ENCODE measurements at regions not wholly inside any gene's neighbourhood (a gene's known extent, or its start where the extent isn't known, plus 50 kb on each side); places are given as distances from the start of the nearest gene placed in this dataset.

- no peaks in the 10 kb centered on the region for H3K9me3 ChIP-seq (ENCODE audit: control extremely low read depth in 1 of 5, control insufficient read depth in 4 of 5, insufficient read depth in 2 of 5, low read depth in 1 of 5, low read length in 4 of 5)
- no peak overlapping the region for H3K4me3 ChIP-seq (ENCODE audit: control insufficient read depth in 1 of 7, extremely low read depth in 1 of 7, insufficient read depth in 4 of 7, low read depth in 2 of 7, low read length in 6 of 7)
- H3K4me1 ChIP-seq (ENCODE audit: control extremely low read depth in 1 of 4, control insufficient read depth in 4 of 4, insufficient read depth in 4 of 4, low read length in 3 of 4): no peaks in the 10 kb centered on the region
- WGBS (ENCODE audit: insufficient coverage): 100% methylated on average over 3 of the region's 3 CpGs
- no peaks in the 10 kb centered on the region for H3K27me3 ChIP-seq (replicated peaks in 2 of 5; ENCODE audit: control insufficient read depth in 4 of 5, insufficient read depth in 5 of 5, low read length in 4 of 5)
- DNase-seq: no peak
- no peaks in the 10 kb centered on the region for H3K36me3 ChIP-seq (ENCODE audit: control insufficient read depth in 4 of 4, insufficient read depth in 4 of 4, low read length in 3 of 4)
- ChIA-PET CTCF (no interaction called here), POLR2A (no interaction called here)
- no peak overlapping the region for H3K27ac ChIP-seq (ENCODE audit: insufficient read depth in 1 of 2, low read depth in 1 of 2, low read length in 2 of 2, poor library complexity in 1 of 2, severe bottlenecking in 2 of 2)
Observed at GRCh38 chr4:156228676-156229075, 275.0 kb upstream of the CTSO start.

- Histone ChIP-seq H3K4me1 (ENCODE audit: control extremely low read depth in 1 of 4, control insufficient read depth in 4 of 4, insufficient read depth in 4 of 4, low read length in 3 of 4) (no peaks in the 10 kb centered on the region), H3K27me3 (replicated peaks in 2 of 5; ENCODE audit: control insufficient read depth in 4 of 5, insufficient read depth in 5 of 5, low read length in 4 of 5) (no peaks in the 10 kb centered on the region), H3K27ac (ENCODE audit: insufficient read depth in 1 of 2, low read depth in 1 of 2, low read length in 2 of 2, poor library complexity in 1 of 2, severe bottlenecking in 2 of 2) (no peak overlapping the region), H3K9me3 (ENCODE audit: control extremely low read depth in 1 of 5, control insufficient read depth in 4 of 5, insufficient read depth in 2 of 5, low read depth in 1 of 5, low read length in 4 of 5) (no peaks in the 10 kb centered on the region), H3K4me3 (ENCODE audit: control insufficient read depth in 1 of 7, extremely low read depth in 1 of 7, insufficient read depth in 4 of 7, low read depth in 2 of 7, low read length in 6 of 7) (no peak overlapping the region), H3K36me3 (ENCODE audit: control insufficient read depth in 4 of 4, insufficient read depth in 4 of 4, low read length in 3 of 4) (no peaks in the 10 kb centered on the region)
- ChIA-PET CTCF (no interaction called here), POLR2A (no interaction called here)
- no peak for DNase-seq
Observed at GRCh38 chr4:156227321-156227720, 273.7 kb upstream of the CTSO start.

GRCh38 chr4:156223985-156224384 is 270.3 kb upstream of the CTSO start:
- ChIA-PET POLR2A (no interaction called here), CTCF (no interaction called here)
- Histone ChIP-seq H3K4me1 (ENCODE audit: control extremely low read depth in 1 of 4, control insufficient read depth in 4 of 4, insufficient read depth in 4 of 4, low read length in 3 of 4) (no peaks in the 10 kb centered on the region), H3K4me3 (ENCODE audit: control insufficient read depth in 1 of 7, extremely low read depth in 1 of 7, insufficient read depth in 4 of 7, low read depth in 2 of 7, low read length in 6 of 7) (no peak overlapping the region), H3K9me3 (ENCODE audit: control extremely low read depth in 1 of 5, control insufficient read depth in 4 of 5, insufficient read depth in 2 of 5, low read depth in 1 of 5, low read length in 4 of 5) (peaks cover 0 to 7% (median 0%) of the 10 kb centered on the region in 5 experiments), H3K27me3 (replicated peaks in 2 of 5; ENCODE audit: control insufficient read depth in 4 of 5, insufficient read depth in 5 of 5, low read length in 4 of 5) (no peaks in the 10 kb centered on the region), H3K27ac (ENCODE audit: insufficient read depth in 1 of 2, low read depth in 1 of 2, low read length in 2 of 2, poor library complexity in 1 of 2, severe bottlenecking in 2 of 2) (no peak overlapping the region), H3K36me3 (ENCODE audit: control insufficient read depth in 4 of 4, insufficient read depth in 4 of 4, low read length in 3 of 4) (no peaks in the 10 kb centered on the region)
- 80% methylated on average over 1 of the region's 2 CpGs for WGBS (ENCODE audit: insufficient coverage)
- DNase-seq: no peak

GRCh38 chr4:156217236-156217635 is 263.6 kb upstream of the CTSO start:
- Histone ChIP-seq H3K4me3 (ENCODE audit: control insufficient read depth in 1 of 7, extremely low read depth in 1 of 7, insufficient read depth in 4 of 7, low read depth in 2 of 7, low read length in 6 of 7) (no peak overlapping the region), H3K9me3 (ENCODE audit: control extremely low read depth in 1 of 5, control insufficient read depth in 4 of 5, insufficient read depth in 2 of 5, low read depth in 1 of 5, low read length in 4 of 5) (peaks cover 0 to 14% (median 0%) of the 10 kb centered on the region in 5 experiments), H3K27ac (ENCODE audit: insufficient read depth in 1 of 2, low read depth in 1 of 2, low read length in 2 of 2, poor library complexity in 1 of 2, severe bottlenecking in 2 of 2) (no peak overlapping the region), H3K36me3 (ENCODE audit: control insufficient read depth in 4 of 4, insufficient read depth in 4 of 4, low read length in 3 of 4) (no peaks in the 10 kb centered on the region), H3K27me3 (replicated peaks in 2 of 5; ENCODE audit: control insufficient read depth in 4 of 5, insufficient read depth in 5 of 5, low read length in 4 of 5) (no peaks in the 10 kb centered on the region), H3K4me1 (ENCODE audit: control extremely low read depth in 1 of 4, control insufficient read depth in 4 of 4, insufficient read depth in 4 of 4, low read length in 3 of 4) (no peaks in the 10 kb centered on the region)
- no peak for DNase-seq
- ChIA-PET CTCF (no interaction called here), POLR2A (no interaction called here)
- 100% methylated on average over 1 of the region's 1 CpG for whole genome bisulfite sequencing (ENCODE audit: insufficient coverage)

- H3K4me3 ChIP-seq (ENCODE audit: control insufficient read depth in 1 of 7, extremely low read depth in 1 of 7, insufficient read depth in 4 of 7, low read depth in 2 of 7, low read length in 6 of 7): no peak overlapping the region
- no peaks in the 10 kb centered on the region for H3K36me3 ChIP-seq (ENCODE audit: control insufficient read depth in 4 of 4, insufficient read depth in 4 of 4, low read length in 3 of 4)
- H3K27me3 ChIP-seq (replicated peaks in 2 of 5; ENCODE audit: control insufficient read depth in 4 of 5, insufficient read depth in 5 of 5, low read length in 4 of 5): no peaks in the 10 kb centered on the region
- peaks cover 4 to 18% (median 7%) of the 10 kb centered on the region in 4 experiments for H3K4me1 ChIP-seq (ENCODE audit: control extremely low read depth in 1 of 4, control insufficient read depth in 4 of 4, insufficient read depth in 4 of 4, low read length in 3 of 4)
- H3K27ac ChIP-seq (ENCODE audit: insufficient read depth in 1 of 2, low read depth in 1 of 2, low read length in 2 of 2, poor library complexity in 1 of 2, severe bottlenecking in 2 of 2): no peak overlapping the region
- ChIA-PET CTCF (no interaction called here), POLR2A (no interaction called here)
- no peaks in the 10 kb centered on the region for H3K9me3 ChIP-seq (ENCODE audit: control extremely low read depth in 1 of 5, control insufficient read depth in 4 of 5, insufficient read depth in 2 of 5, low read depth in 1 of 5, low read length in 4 of 5)
- DNase-seq: no peak
Observed at GRCh38 chr4:156201050-156201449, 247.4 kb upstream of the CTSO start.

- Histone ChIP-seq H3K27me3 (replicated peaks in 2 of 5; ENCODE audit: control insufficient read depth in 4 of 5, insufficient read depth in 5 of 5, low read length in 4 of 5) (no peaks in the 10 kb centered on the region), H3K9me3 (ENCODE audit: control extremely low read depth in 1 of 5, control insufficient read depth in 4 of 5, insufficient read depth in 2 of 5, low read depth in 1 of 5, low read length in 4 of 5) (no peaks in the 10 kb centered on the region), H3K27ac (ENCODE audit: insufficient read depth in 1 of 2, low read depth in 1 of 2, low read length in 2 of 2, poor library complexity in 1 of 2, severe bottlenecking in 2 of 2) (no peak overlapping the region), H3K36me3 (ENCODE audit: control insufficient read depth in 4 of 4, insufficient read depth in 4 of 4, low read length in 3 of 4) (no peaks in the 10 kb centered on the region), H3K4me3 (ENCODE audit: control insufficient read depth in 1 of 7, extremely low read depth in 1 of 7, insufficient read depth in 4 of 7, low read depth in 2 of 7, low read length in 6 of 7) (no peak overlapping the region), H3K4me1 (ENCODE audit: control extremely low read depth in 1 of 4, control insufficient read depth in 4 of 4, insufficient read depth in 4 of 4, low read length in 3 of 4) (peaks cover 11 to 24% (median 15%) of the 10 kb centered on the region in 4 experiments)
- ChIA-PET POLR2A (no interaction called here), CTCF (no interaction called here)
- no peak for DNase-seq
- over 99% methylated on average over 15 of the region's 15 CpGs for WGBS (ENCODE audit: insufficient coverage)
Observed at GRCh38 chr4:156198511-156198910, 244.8 kb upstream of the CTSO start.

GRCh38 chr4:156197216-156197615 is 243.6 kb upstream of the CTSO start:
- no peaks in the 10 kb centered on the region for H3K27me3 ChIP-seq (replicated peaks in 2 of 5; ENCODE audit: control insufficient read depth in 4 of 5, insufficient read depth in 5 of 5, low read length in 4 of 5)
- DNase-seq: no peak
- 91% methylated on average over 7 of the region's 8 CpGs for WGBS (ENCODE audit: insufficient coverage)
- H3K4me1 ChIP-seq (ENCODE audit: control extremely low read depth in 1 of 4, control insufficient read depth in 4 of 4, insufficient read depth in 4 of 4, low read length in 3 of 4): peaks cover 13 to 28% (median 18%) of the 10 kb centered on the region in 4 experiments
- CTCF ChIA-PET: no interaction called here
- H3K36me3 ChIP-seq (ENCODE audit: control insufficient read depth in 4 of 4, insufficient read depth in 4 of 4, low read length in 3 of 4): no peaks in the 10 kb centered on the region
- no peak overlapping the region for H3K27ac ChIP-seq (ENCODE audit: insufficient read depth in 1 of 2, low read depth in 1 of 2, low read length in 2 of 2, poor library complexity in 1 of 2, severe bottlenecking in 2 of 2)
- POLR2A ChIA-PET: no interaction called here
- no peak overlapping the region for H3K4me3 ChIP-seq (ENCODE audit: control insufficient read depth in 1 of 7, extremely low read depth in 1 of 7, insufficient read depth in 4 of 7, low read depth in 2 of 7, low read length in 6 of 7)
- H3K9me3 ChIP-seq (ENCODE audit: control extremely low read depth in 1 of 5, control insufficient read depth in 4 of 5, insufficient read depth in 2 of 5, low read depth in 1 of 5, low read length in 4 of 5): no peaks in the 10 kb centered on the region

GRCh38 chr4:156196722-156197121 is 243.1 kb upstream of the CTSO start:
- no peaks in the 10 kb centered on the region for H3K9me3 ChIP-seq (ENCODE audit: control extremely low read depth in 1 of 5, control insufficient read depth in 4 of 5, insufficient read depth in 2 of 5, low read depth in 1 of 5, low read length in 4 of 5)
- no peaks in the 10 kb centered on the region for H3K36me3 ChIP-seq (ENCODE audit: control insufficient read depth in 4 of 4, insufficient read depth in 4 of 4, low read length in 3 of 4)
- H3K4me3 ChIP-seq (ENCODE audit: control insufficient read depth in 1 of 7, extremely low read depth in 1 of 7, insufficient read depth in 4 of 7, low read depth in 2 of 7, low read length in 6 of 7): no peak overlapping the region
- H3K27ac ChIP-seq (ENCODE audit: insufficient read depth in 1 of 2, low read depth in 1 of 2, low read length in 2 of 2, poor library complexity in 1 of 2, severe bottlenecking in 2 of 2): no peak overlapping the region
- H3K27me3 ChIP-seq (replicated peaks in 2 of 5; ENCODE audit: control insufficient read depth in 4 of 5, insufficient read depth in 5 of 5, low read length in 4 of 5): no peaks in the 10 kb centered on the region
- H3K4me1 ChIP-seq (ENCODE audit: control extremely low read depth in 1 of 4, control insufficient read depth in 4 of 4, insufficient read depth in 4 of 4, low read length in 3 of 4): peaks cover 13 to 28% (median 18%) of the 10 kb centered on the region in 4 experiments
- DNase-seq: no peak
- ChIA-PET CTCF (no interaction called here), POLR2A (no interaction called here)
- 94% methylated on average over 7 of the region's 7 CpGs for WGBS (ENCODE audit: insufficient coverage)
